Keratinocyte (primary cell): ENCODE measurements at regions not wholly inside any gene's neighbourhood (a gene's known extent, or its start where the extent isn't known, plus 50 kb on each side); places are given as distances from the start of the nearest gene placed in this dataset.
"Not testable (repeated sequence)": the region's sequence is repeated elsewhere in the genome, so short reads cannot be mapped to it uniquely, and the experiment has no call there.

Source experiments
- DNase-seq: peaks from one replicate; pipeline ENCODE4 v3.0.0-alpha.2; 2011; ENCODE audit warnings: low read depth, missing footprints, low spot score
- FAIRE-seq: peaks from 2 replicates; lab custom pipeline; 2011; peaks lifted over from hg19 to GRCh38; lab: Jason Lieb, UNC
- H2AFZ ChIP-seq: 2 replicates; pipeline ENCODE4 v1.6.0; 2012; ENCODE audit warnings: low read length, control low read depth, inconsistent platforms; ENCODE audit not compliant: control insufficient read depth
- H3K27ac ChIP-seq: 2 replicates; pipeline ENCODE4 v1.5.1; 2011; ENCODE audit warnings: low read length; ENCODE audit not compliant: control insufficient read depth, insufficient read depth
- H3K27me3 ChIP-seq: 3 replicates; pipeline ENCODE4 v1.6.0; 2011; ENCODE audit warnings: low read length; ENCODE audit not compliant: control insufficient read depth, insufficient read depth; ENCODE audit errors: extremely low read depth
- H3K36me3 ChIP-seq, 2 experiments: 2 replicates in 1 of 2; 3 replicates in 1 of 2; pipeline ENCODE4 v1.5.1; 2011; ENCODE audit warnings: low read length in 2 of 2, mild to moderate bottlenecking in 1 of 2; ENCODE audit not compliant: control insufficient read depth in 2 of 2, insufficient read depth in 2 of 2; ENCODE audit errors: extremely low read depth in 1 of 2
- H3K4me1 ChIP-seq: 3 replicates; pipeline ENCODE4 v1.5.1; 2011; ENCODE audit warnings: low read length; ENCODE audit not compliant: control insufficient read depth, insufficient read depth; ENCODE audit errors: extremely low read depth
- H3K4me2 ChIP-seq: 3 replicates; pipeline ENCODE4 v1.6.0; 2011; ENCODE audit warnings: low read depth, low read length; ENCODE audit not compliant: control insufficient read depth, insufficient read depth; ENCODE audit errors: extremely low read depth
- H3K4me3 ChIP-seq, 3 experiments: fragments of 200-600 bp in 1 of 3; sonication (generic) in 1 of 3; 2 replicates in 2 of 3; 3 replicates in 1 of 3; pipeline ENCODE4 v1.5.1; 2011 to 2016; ENCODE audit warnings: low read length in 3 of 3, mild to moderate bottlenecking in 3 of 3, control low read depth in 2 of 3, inconsistent platforms in 1 of 3, low read depth in 1 of 3, mixed read lengths in 1 of 3, mixed run types in 1 of 3, moderate library complexity in 1 of 3; ENCODE audit not compliant: control insufficient read depth in 2 of 3, insufficient read depth in 2 of 3; ENCODE audit errors: extremely low read depth in 1 of 3
- H3K79me2 ChIP-seq: 2 replicates; pipeline ENCODE4 v1.6.0; 2012; ENCODE audit warnings: low read length; ENCODE audit not compliant: control insufficient read depth, insufficient read depth
- H3K9ac ChIP-seq: 3 replicates; pipeline ENCODE4 v1.6.0; 2011; ENCODE audit warnings: low read length; ENCODE audit not compliant: control insufficient read depth, insufficient read depth; ENCODE audit errors: extremely low read depth
- H3K9me1 ChIP-seq: 3 replicates; pipeline ENCODE4 v1.6.0; 2011; ENCODE audit warnings: low read length; ENCODE audit not compliant: control insufficient read depth, insufficient read depth; ENCODE audit errors: extremely low read depth
- H3K9me3 ChIP-seq: 2 replicates; pipeline ENCODE4 v1.5.1; 2012; ENCODE audit warnings: low read depth, low read length; ENCODE audit not compliant: control insufficient read depth
- H4K20me1 ChIP-seq: 3 replicates; pipeline ENCODE4 v1.6.0; 2011; ENCODE audit warnings: low read length; ENCODE audit not compliant: control insufficient read depth, insufficient read depth; ENCODE audit errors: extremely low read depth
- EZH2 ChIP-seq: IDR thresholded peaks from one replicate; pipeline ENCODE4 v1.6.1; 2012; ENCODE audit warnings: inconsistent platforms, mild to moderate bottlenecking, low read length, moderate library complexity
- dilution Hi-C: fragments of 300-500 bp; cut with MboI; formaldehyde crosslinking; loops from one replicate; pipeline ENCODE4 v1.7.0; 2020; ENCODE audit warnings: low sequenced_read_pairs; ENCODE audit not compliant: extremely low pct_ligation_motif_present
- TF ChIP-seq, protein P1 (sequence below), 3 experiments: IDR thresholded peaks in 1 of 3; conservative IDR thresholded peaks in 1 of 3; optimal IDR thresholded peaks in 1 of 3; 2 replicates in 2 of 3; 3 replicates in 1 of 3; pipeline versions ENCODE3 to v1.5.1; 2011; ENCODE audit warnings: low read length in 3 of 3, mild to moderate bottlenecking in 3 of 3, moderate library complexity in 2 of 3, control low read depth in 1 of 3, inconsistent platforms in 1 of 3; ENCODE audit not compliant: insufficient read depth in 2 of 3; ENCODE audit errors: extremely low read depth in 1 of 3

DNA sequence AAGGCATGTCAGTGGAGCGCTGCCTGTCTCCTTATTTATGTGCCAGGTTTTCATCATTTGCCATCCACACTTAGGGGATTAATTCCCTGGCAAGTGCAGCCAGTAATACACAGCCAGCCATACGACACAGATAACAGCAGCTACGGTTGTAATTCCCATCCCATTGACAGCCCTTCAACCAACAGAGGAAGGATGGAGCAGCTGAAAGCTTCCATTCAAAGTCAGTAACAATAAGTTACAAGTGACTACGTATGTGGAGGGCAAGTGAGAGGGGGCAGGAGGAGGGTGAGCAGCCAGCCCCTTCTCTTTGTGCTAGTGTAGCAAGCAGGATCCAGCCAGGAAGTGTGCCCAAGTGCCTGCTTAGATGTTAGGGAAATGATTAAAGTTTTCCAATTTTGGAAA is 53.8 kb upstream of the LYRM9 start:
- no peak for FAIRE-seq

DNA sequence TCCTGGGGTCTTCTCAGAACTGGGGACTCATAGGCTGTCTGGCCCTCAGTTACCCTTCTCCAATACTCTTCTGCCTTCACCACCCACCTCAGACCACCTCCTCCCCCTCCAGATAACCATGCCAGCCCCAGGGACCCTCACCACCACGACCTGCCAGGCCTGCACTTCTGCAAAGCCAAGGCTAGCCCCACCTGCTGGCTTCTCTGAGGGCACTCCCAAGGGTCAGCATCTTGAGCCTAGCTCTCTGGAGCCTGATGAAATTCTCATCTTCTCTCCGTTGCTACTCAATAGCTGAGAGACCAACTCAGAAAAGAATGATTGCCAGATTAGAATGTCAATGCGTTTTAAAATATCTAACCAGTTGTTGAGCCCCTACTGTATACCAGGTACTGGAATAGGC is 56.1 kb upstream of the LYRM9 start:
- Histone ChIP-seq H3K4me2 (no peak overlapping the region), H3K9me1 (no peaks in the 10 kb centered on the region), H3K9ac (no peak overlapping the region), H3K9me3 (no peaks in the 10 kb centered on the region), H4K20me1 (no peaks in the 10 kb centered on the region), H3K36me3 (no peaks in the 10 kb centered on the region), H2AFZ (no peak overlapping the region), H3K27ac (no peak overlapping the region), H3K4me3 (no peak overlapping the region), H3K79me2 (no peaks in the 10 kb centered on the region), H3K4me1 (peaks cover 6% of the 10 kb centered on the region), H3K27me3 (peaks cover 9% of the 10 kb centered on the region)
- TF ChIP-seq, protein P1, sequence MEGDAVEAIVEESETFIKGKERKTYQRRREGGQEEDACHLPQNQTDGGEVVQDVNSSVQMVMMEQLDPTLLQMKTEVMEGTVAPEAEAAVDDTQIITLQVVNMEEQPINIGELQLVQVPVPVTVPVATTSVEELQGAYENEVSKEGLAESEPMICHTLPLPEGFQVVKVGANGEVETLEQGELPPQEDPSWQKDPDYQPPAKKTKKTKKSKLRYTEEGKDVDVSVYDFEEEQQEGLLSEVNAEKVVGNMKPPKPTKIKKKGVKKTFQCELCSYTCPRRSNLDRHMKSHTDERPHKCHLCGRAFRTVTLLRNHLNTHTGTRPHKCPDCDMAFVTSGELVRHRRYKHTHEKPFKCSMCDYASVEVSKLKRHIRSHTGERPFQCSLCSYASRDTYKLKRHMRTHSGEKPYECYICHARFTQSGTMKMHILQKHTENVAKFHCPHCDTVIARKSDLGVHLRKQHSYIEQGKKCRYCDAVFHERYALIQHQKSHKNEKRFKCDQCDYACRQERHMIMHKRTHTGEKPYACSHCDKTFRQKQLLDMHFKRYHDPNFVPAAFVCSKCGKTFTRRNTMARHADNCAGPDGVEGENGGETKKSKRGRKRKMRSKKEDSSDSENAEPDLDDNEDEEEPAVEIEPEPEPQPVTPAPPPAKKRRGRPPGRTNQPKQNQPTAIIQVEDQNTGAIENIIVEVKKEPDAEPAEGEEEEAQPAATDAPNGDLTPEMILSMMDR (optimal IDR thresholded peaks at IDR 0.05 in 1 of 3, IDR thresholded peaks at IDR 0.05 in 1 of 3, conservative IDR thresholded peaks at IDR 0.05 in 1 of 3; ENCODE audit: extremely low read depth in 1 of 3, insufficient read depth in 2 of 3, low read length in 3 of 3), result peak in 1 of 3 experiments; percentile 5
- TF ChIP-seq EZH2, result no peak
- dilution Hi-C loops, result no loop called here
- DNase-seq (no peak), FAIRE-seq (no peak)

More for the DNA sequence above, 53.8 kb upstream of the LYRM9 start:
- Histone ChIP-seq H3K36me3 (no peaks in the 10 kb centered on the region), H4K20me1 (no peaks in the 10 kb centered on the region), H3K4me1 (peaks cover 7% of the 10 kb centered on the region), H2AFZ (no peak overlapping the region), H3K9ac (no peak overlapping the region), H3K4me2 (no peak overlapping the region), H3K27ac (no peak overlapping the region), H3K4me3 (no peak overlapping the region), H3K9me3 (no peaks in the 10 kb centered on the region), H3K9me1 (no peaks in the 10 kb centered on the region), H3K79me2 (no peaks in the 10 kb centered on the region), H3K27me3 (no peaks in the 10 kb centered on the region)
- no peak for DNase-seq
- TF ChIP-seq, protein P1 (optimal IDR thresholded peaks at IDR 0.05 in 1 of 3, IDR thresholded peaks at IDR 0.05 in 1 of 3, conservative IDR thresholded peaks at IDR 0.05 in 1 of 3; ENCODE audit: extremely low read depth in 1 of 3, insufficient read depth in 2 of 3, low read length in 3 of 3), result no peak
- no peak for TF ChIP-seq EZH2
- dilution Hi-C loops, result no loop called here

DNA sequence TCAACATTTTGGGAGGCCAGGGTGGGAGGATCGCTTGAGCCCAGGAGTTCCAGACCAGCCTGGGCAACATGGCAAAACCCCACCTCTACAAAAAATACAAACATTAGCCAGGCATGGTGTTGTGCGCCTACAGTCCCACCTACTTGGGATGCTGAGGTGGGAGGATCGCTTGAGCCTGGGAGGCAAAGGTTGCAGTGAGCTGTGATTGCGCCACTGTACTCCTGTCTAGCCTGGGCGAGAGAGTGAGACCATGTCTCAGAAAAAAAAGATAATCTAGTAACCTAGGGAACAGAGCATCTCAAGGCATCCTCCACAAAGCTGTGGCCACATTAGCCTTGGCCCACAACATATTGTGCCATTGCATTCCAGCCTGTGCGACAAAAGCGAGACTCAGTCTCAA is 57.1 kb upstream of the LYRM9 start:
- H3K4me1 ChIP-seq, H3K79me2 ChIP-seq, H4K20me1 ChIP-seq, dilution Hi-C loops, H2AFZ ChIP-seq, H3K9me1 ChIP-seq, H3K4me3 ChIP-seq, H3K9me3 ChIP-seq, H3K36me3 ChIP-seq, H3K9ac ChIP-seq, FAIRE-seq, H3K27ac ChIP-seq, DNase-seq, H3K4me2 ChIP-seq: not testable (repeated sequence)
- H3K27me3 ChIP-seq, result peaks cover 12% of the 10 kb centered on the region
